CD4-positive, alpha-beta T cell treated with Interleukin-15 for 4 hours (primary cell): ENCODE measurements at regions not wholly inside any gene's neighbourhood (a gene's known extent, or its start where the extent isn't known, plus 50 kb on each side); places are given as distances from the start of the nearest gene placed in this dataset.
"Not testable (repeated sequence)": the region's sequence is repeated elsewhere in the genome, so short reads cannot be mapped to it uniquely, and the experiment has no call there.

Experiments used
- DNase-seq: peaks from one replicate; pipeline ENCODE4 v3.0.0-alpha.2; 2020; ENCODE audit warnings: low spot score

- no peak for DNase-seq
Measured at GRCh38 chr15:46960581-46960980, 756.7 kb upstream of the SEMA6D start.

- DNase-seq, result no peak
Measured at GRCh38 chr15:46961795-46962194, 755.5 kb upstream of the SEMA6D start.

GRCh38 chr15:46988055-46988454 lies 729.2 kb upstream of the SEMA6D start:
- DNase-seq, result not testable (repeated sequence)

- no peak for DNase-seq
Measured at GRCh38 chr15:46996359-46996758, 720.9 kb upstream of the SEMA6D start.

- DNase-seq, result no peak
Measured at GRCh38 chr15:46997501-46997900, 719.8 kb upstream of the SEMA6D start.

GRCh38 chr15:47003568-47003967 lies 713.7 kb upstream of the SEMA6D start:
- DNase-seq, result no peak

GRCh38 chr15:47013446-47013845 lies 703.9 kb upstream of the SEMA6D start:
- no peak for DNase-seq

- DNase-seq, result no peak
Measured at GRCh38 chr15:47027322-47027946, 689.9 kb upstream of the SEMA6D start.

- DNase-seq, result no peak
Measured at GRCh38 chr15:47035475-47036406, 681.6 kb upstream of the SEMA6D start.

GRCh38 chr15:47037003-47037402 lies 680.3 kb upstream of the SEMA6D start:
- DNase-seq, result no peak

GRCh38 chr15:47039225-47039624 lies 678.1 kb upstream of the SEMA6D start:
- no peak for DNase-seq

GRCh38 chr15:47041301-47041700 lies 676.0 kb upstream of the SEMA6D start:
- DNase-seq, result no peak

GRCh38 chr15:47047981-47048380 lies 669.3 kb upstream of the SEMA6D start:
- not testable (repeated sequence) for DNase-seq

GRCh38 chr15:47066392-47066791 lies 650.9 kb upstream of the SEMA6D start:
- DNase-seq, result no peak

- DNase-seq, result not testable (repeated sequence)
Measured at GRCh38 chr15:47077846-47078245, 639.5 kb upstream of the SEMA6D start.

GRCh38 chr15:47095833-47096232 lies 621.5 kb upstream of the SEMA6D start:
- DNase-seq, result no peak

- DNase-seq, result not testable (repeated sequence)
Measured at GRCh38 chr15:47098526-47098925, 618.8 kb upstream of the SEMA6D start.

GRCh38 chr15:47099801-47100200 lies 617.5 kb upstream of the SEMA6D start:
- not testable (repeated sequence) for DNase-seq

GRCh38 chr15:47108800-47109199 lies 608.5 kb upstream of the SEMA6D start:
- DNase-seq, result not testable (repeated sequence)

- no peak for DNase-seq
Measured at GRCh38 chr15:47116698-47117097, 600.6 kb upstream of the SEMA6D start.

- DNase-seq, result no peak
Measured at GRCh38 chr15:47119349-47119748, 598.0 kb upstream of the SEMA6D start.

GRCh38 chr15:47124430-47125102 lies 592.7 kb upstream of the SEMA6D start:
- no peak for DNase-seq

- no peak for DNase-seq
Measured at GRCh38 chr15:47129033-47129432, 588.3 kb upstream of the SEMA6D start.
